Peyer's patch (tissue), 4 donors: ENCODE measurements at regions not wholly inside any gene's neighbourhood (a gene's known extent, or its start where the extent isn't known, plus 50 kb on each side); places are given as distances from the start of the nearest gene placed in this dataset.
A peak's percentile ranks its signal among the peaks of the same experiment; 100 is the strongest.

Source experiments
- DNase-seq, 3 donors: peaks; one replicate each; pipeline ENCODE4 v3.0.0-alpha.2; 2017 to 2019
- H3K27ac ChIP-seq, 4 donors: fragments of 200-600 bp; sonication (generic); one replicate each; pipeline ENCODE4 v1.5.1; 2016 to 2019
- H3K27me3 ChIP-seq, 2 donors: fragments of 200-600 bp; sonication (generic); one replicate each; pipeline ENCODE4 v1.5.1; 2019
- H3K36me3 ChIP-seq, 3 donors: fragments of 200-600 bp; sonication (generic); one replicate each; pipeline ENCODE4 v1.5.1; 2016 to 2019
- H3K4me1 ChIP-seq, 4 donors: fragments of 200-600 bp; sonication (generic); one replicate each; pipeline ENCODE4 v1.5.1; 2016 to 2019
- H3K4me3 ChIP-seq, 4 donors: fragments of 200-600 bp; sonication (generic); 1 replicate in 3 of 4; 2 replicates in 1 of 4; pipeline ENCODE4 v1.5.1; 2016 to 2019; ENCODE audit warnings: mild to moderate bottlenecking in 1 of 4
- H3K9me3 ChIP-seq, 4 donors: fragments of 200-600 bp; sonication (generic); one replicate each; pipeline ENCODE4 v1.5.1; 2016 to 2019; ENCODE audit warnings: mild to moderate bottlenecking in 1 of 4
- POLR2A ChIP-seq, 2 donors: fragments of 450-650 bp; IDR thresholded peaks; one replicate each; pipeline ENCODE4 v1.5.1; 2017; ENCODE audit warnings: antibody characterized with exemption in 2 of 2, mild to moderate bottlenecking in 2 of 2, moderate library complexity in 2 of 2
- TF ChIP-seq, protein P1 (sequence below), 6 experiments: fragments of 450-650 bp in 4 of 6; fragments of 200-600 bp in 2 of 6; sonication (generic) in 1 of 6; IDR thresholded peaks; one replicate each; pipeline ENCODE4 v1.5.1; 2017 to 2019; ENCODE audit warnings: antibody characterized with exemption in 6 of 6, mild to moderate bottlenecking in 3 of 6, moderate library complexity in 1 of 6

DNA sequence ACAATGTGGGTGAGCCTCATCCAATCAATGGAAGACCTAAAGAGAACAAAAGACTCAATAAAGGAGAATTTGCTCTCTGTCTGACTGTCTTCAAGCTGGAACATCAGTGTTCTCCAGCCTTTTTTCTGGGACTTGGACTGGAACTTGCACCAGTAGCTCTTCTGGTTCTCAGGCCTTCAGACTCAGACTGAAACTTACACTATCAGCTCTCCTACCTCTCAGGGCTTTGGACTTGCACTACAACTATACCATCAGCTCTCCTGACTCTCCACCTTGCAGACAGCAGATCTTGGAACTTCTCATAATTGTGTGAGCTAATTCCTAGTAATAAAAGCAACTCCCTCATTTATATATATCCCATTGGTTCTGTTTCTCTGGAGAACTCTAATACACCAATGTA, 185.9 kb downstream of the SMIM20 start:
- H3K36me3 ChIP-seq: no peaks in the 10 kb centered on the region
- no peak overlapping the region for H3K4me3 ChIP-seq
- H3K27ac ChIP-seq: no peak overlapping the region
- no peaks in the 10 kb centered on the region for H3K9me3 ChIP-seq
- H3K4me1 ChIP-seq: no peaks in the 10 kb centered on the region
- TF ChIP-seq POLR2A (IDR thresholded peaks at IDR 0.05): no peak
- TF ChIP-seq, protein P1, sequence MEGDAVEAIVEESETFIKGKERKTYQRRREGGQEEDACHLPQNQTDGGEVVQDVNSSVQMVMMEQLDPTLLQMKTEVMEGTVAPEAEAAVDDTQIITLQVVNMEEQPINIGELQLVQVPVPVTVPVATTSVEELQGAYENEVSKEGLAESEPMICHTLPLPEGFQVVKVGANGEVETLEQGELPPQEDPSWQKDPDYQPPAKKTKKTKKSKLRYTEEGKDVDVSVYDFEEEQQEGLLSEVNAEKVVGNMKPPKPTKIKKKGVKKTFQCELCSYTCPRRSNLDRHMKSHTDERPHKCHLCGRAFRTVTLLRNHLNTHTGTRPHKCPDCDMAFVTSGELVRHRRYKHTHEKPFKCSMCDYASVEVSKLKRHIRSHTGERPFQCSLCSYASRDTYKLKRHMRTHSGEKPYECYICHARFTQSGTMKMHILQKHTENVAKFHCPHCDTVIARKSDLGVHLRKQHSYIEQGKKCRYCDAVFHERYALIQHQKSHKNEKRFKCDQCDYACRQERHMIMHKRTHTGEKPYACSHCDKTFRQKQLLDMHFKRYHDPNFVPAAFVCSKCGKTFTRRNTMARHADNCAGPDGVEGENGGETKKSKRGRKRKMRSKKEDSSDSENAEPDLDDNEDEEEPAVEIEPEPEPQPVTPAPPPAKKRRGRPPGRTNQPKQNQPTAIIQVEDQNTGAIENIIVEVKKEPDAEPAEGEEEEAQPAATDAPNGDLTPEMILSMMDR (IDR thresholded peaks at IDR 0.05): no peak
- DNase-seq: no peak
- H3K27me3 ChIP-seq: no peaks in the 10 kb centered on the region

GRCh38 chr4:26101011-26101410, 187.0 kb downstream of the SMIM20 start:
- no peaks in the 10 kb centered on the region for H3K27me3 ChIP-seq
- H3K27ac ChIP-seq: no peak overlapping the region
- no peaks in the 10 kb centered on the region for H3K36me3 ChIP-seq
- H3K4me1 ChIP-seq: no peaks in the 10 kb centered on the region
- TF ChIP-seq, protein P1 (IDR thresholded peaks at IDR 0.05): no peak
- no peak for TF ChIP-seq POLR2A (IDR thresholded peaks at IDR 0.05)
- DNase-seq: no peak
- H3K9me3 ChIP-seq: no peaks in the 10 kb centered on the region
- no peak overlapping the region for H3K4me3 ChIP-seq

GRCh38 chr4:26104056-26104685, 190.2 kb downstream of the SMIM20 start:
- no peak for TF ChIP-seq POLR2A (IDR thresholded peaks at IDR 0.05)
- TF ChIP-seq, protein P1 (IDR thresholded peaks at IDR 0.05): no peak
- Histone ChIP-seq H3K4me1 (no peaks in the 10 kb centered on the region), H3K27ac (no peak overlapping the region), H3K4me3 (no peak overlapping the region), H3K27me3 (no peaks in the 10 kb centered on the region), H3K36me3 (no peaks in the 10 kb centered on the region), H3K9me3 (no peaks in the 10 kb centered on the region)
- no peak for DNase-seq

DNA sequence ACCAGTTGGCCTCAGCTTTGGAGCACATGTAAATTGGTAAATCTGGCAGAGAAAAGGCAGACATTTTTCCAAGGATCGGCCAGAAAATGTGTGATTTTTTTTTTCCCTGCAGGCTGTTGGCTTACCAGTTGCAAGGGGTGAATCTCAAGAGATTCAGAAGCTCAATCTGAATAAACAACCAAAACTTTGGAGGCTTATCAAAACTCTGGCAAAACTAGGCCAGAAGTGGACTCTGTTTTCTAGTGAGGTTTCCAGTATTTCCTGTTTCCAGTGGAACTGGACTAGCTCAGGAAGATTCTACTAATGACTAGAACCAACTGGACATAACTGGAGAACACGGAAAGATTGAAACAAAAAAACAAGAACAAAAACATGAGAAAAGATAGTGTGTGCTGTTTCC, 191.3 kb downstream of the SMIM20 start:
- no peak overlapping the region for H3K4me3 ChIP-seq
- H3K36me3 ChIP-seq: no peaks in the 10 kb centered on the region
- H3K9me3 ChIP-seq: no peaks in the 10 kb centered on the region
- no peak for DNase-seq
- TF ChIP-seq, protein P1 (IDR thresholded peaks at IDR 0.05): no peak
- no peak for TF ChIP-seq POLR2A (IDR thresholded peaks at IDR 0.05)
- H3K4me1 ChIP-seq: no peaks in the 10 kb centered on the region
- H3K27ac ChIP-seq: peak overlapping the region in 1 of 4 donors; percentile 55
- H3K27me3 ChIP-seq: no peaks in the 10 kb centered on the region

- no peaks in the 10 kb centered on the region for H3K36me3 ChIP-seq
- no peaks in the 10 kb centered on the region for H3K4me1 ChIP-seq
- no peak overlapping the region for H3K4me3 ChIP-seq
- DNase-seq: no peak
- no peak for TF ChIP-seq POLR2A (IDR thresholded peaks at IDR 0.05)
- TF ChIP-seq, protein P1 (IDR thresholded peaks at IDR 0.05): no peak
- no peaks in the 10 kb centered on the region for H3K9me3 ChIP-seq
- no peaks in the 10 kb centered on the region for H3K27me3 ChIP-seq
- peak overlapping the region in 3 of 4 donors; percentile 15 to 55 (median 17) for H3K27ac ChIP-seq
Measured at GRCh38 chr4:26105815-26106699, 192.0 kb downstream of the SMIM20 start.
